AG08396 (cell line): ENCODE measurements at regions not wholly inside any gene's neighbourhood (a gene's known extent, or its start where the extent isn't known, plus 50 kb on each side); places are given as distances from the start of the nearest gene placed in this dataset.

Source experiments
- DNase-seq: peaks from one replicate; pipeline ENCODE4 v3.0.0; 2012; ENCODE audit warnings: low spot score, mixed read lengths

DNA sequence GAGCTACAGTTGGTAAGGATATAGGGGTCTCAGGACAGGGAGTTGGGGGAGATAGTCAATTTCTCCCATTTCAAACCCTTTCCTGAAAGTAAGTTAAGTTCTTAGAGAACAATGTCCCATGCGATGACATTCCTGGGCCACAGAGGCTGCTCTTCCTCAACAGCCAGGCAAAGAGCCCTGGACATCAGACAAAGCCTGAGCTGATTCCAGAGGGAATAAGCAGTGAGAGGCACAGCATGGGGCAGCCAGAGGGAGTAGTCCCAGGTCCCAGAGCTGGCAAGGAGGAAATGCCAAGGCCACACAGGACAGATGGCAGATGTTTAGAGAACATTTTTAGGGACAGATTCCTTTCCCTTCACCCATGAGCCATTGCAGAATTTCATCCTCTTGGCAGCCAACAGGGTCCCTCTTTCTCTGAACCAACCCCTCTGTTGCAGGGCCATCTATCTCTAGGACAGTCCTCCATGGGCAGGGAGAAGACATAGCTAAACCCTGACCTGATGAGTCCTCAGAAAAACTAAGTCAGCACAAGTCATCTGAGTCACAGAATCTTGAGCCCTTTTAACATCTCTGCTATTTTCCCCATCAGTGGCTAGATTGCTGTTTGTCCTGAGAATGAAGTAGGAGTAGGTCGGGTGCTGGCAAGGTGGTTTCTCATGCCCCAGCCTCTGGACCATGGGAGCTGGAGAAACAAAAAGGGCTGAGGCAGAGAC, 60.3 kb upstream of the CALM2 start:
- DNase-seq = no peak

DNA sequence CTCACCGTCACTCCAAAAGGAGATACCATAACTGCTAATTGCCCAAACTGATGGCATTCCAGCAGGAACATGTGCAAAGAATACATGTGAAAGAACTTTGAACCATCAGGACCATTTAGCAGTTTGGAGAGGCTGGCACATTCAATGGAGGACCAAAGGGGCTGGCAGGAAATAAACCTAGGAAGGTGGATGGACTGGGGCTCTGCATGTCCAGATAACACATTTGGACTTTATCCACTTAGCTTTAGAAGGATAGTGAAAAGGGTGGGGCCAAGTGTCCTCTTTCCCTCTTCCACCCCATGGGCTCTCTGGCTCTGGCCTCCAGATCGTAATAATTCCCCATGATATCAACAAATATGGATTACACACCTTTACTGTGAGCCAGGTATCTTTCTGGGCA, 58.8 kb upstream of the CALM2 start:
- no peak for DNase-seq

GRCh38 chr2:47234456-47234855, 58.1 kb upstream of the CALM2 start:
- no peak for DNase-seq

DNA sequence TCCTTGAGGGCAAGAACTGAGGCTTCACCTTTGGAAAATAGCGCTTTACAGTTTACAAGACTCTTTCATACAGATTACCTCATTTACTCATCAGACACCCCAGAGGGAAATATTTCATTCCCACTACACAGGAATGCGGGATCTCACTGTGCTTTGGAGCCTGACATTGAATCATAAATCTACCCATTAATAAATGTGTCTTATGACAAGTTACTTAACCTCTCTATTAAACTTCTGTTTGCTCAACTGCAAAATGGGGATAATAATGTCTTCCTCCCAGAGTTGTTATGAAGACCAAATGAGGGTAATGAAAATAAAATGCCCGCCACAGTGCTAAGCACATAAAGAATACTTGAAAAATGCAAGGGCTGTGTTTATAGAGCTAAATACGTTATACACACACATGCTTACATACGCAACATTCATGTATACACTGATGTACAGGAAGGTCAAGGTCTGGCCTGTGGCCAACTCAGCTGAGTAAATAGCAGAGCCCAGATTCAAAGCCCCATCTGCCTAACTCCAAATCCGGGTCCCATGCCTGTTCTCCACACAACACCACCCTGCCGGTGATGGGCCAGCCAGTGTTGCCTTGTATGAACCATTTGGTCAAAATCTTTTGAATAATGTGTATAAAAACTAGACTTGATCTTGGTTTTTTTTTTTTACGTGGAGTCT, 56.6 kb upstream of the CALM2 start:
- DNase-seq = no peak

DNA sequence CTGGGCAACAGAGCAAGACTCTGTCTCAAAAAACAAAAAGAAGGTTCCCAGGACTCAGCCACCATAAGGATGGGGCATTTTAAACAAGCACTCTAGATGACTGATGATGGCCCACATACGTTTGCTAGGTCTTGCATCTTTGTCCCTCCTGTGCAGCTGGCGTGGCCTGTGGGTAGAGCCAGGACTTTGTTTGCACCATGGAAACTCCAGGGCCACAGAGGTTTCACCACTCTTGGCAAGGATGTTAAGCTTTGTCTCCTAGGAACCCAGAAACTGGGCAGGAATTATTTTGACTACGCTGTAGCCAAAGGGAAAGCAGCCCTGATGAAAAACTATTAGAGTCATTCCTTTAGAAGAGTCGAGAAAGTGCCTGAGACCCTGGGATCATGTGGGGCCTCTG, 54.1 kb upstream of the CALM2 start:
- DNase-seq = no peak

DNA sequence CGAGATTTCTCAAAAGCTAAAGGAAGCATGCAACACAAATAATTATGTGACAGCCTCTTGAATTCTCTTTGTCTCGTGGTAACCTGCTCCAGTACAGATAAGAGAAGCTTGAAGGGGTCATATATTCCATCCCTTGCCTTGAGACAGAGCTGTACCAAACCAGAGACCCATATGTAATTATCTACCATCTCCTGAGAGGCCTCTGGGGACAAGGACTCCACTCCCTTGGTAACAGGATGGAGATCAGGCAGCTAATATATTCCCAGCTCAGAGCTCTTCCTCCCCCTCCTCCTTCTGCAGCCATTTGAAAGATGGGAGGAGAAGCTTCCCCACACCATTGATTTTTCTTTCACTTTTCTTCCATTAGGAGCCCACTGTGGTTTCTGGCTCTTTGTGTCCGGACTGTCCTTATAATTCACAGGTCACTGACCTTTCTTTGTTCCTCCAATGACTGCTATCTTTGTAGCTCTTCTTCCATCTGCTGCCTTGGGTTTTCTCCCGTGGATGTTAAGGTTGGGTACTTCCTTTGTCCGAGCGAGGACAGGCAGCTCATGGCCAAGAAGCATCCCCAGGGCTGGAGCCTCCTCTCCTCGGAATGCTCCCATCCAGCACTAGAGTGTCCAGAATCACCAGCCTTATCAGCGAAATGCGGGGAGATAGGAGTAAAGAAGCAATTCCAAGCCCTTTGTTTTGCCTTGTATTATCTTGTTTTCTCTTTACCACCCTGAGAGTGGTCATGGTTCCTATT, 51.4 kb upstream of the CALM2 start:
- no peak for DNase-seq

- no peak for DNase-seq
These were observed 50.6 kb upstream of the CALM2 start for GRCh38 chr2:47226923-47227220.

DNA sequence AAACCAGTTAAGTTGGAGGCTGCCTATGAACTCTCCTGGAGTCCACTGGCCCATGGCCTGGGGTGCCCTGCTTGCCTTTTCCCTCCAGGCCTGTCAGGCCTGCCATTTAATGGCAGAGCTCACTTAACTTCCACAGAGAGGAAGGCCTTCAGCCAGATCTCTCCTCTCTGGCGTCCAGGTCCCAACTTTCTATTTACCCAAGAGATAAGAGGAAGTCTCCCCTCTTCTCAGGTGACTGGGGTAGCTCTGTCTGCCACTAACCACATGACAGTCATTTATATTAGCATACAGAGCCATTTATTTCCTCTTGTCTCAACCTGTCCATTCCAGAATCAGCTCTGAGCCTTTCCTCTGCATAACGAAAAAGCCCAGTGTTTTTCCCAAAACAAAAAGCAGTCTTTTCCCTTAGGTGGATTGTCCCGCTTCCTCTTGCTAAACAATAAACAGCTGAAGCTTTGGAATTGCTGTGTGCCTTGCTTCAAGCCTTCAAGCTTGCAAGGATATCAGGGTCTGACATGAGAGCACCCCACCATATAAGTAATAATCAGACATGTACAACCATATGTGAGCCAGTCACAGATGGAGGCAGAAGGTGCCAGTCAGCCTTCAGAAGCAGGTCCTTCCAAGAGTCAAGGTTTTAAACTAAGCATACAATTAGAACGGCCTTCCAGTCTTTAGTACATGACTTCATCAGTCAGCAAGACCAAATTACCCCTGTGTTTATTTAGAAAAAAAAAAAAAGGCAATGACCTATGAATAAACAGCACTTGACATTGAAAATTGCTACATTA, 50.0 kb upstream of the CALM2 start:
- no peak for DNase-seq
